ENCODE measurements at regions not wholly inside any gene's neighbourhood (a gene's known extent, or its start where the extent isn't known, plus 50 kb on each side); places are given as distances from the start of the nearest gene placed in this dataset.

DNA sequence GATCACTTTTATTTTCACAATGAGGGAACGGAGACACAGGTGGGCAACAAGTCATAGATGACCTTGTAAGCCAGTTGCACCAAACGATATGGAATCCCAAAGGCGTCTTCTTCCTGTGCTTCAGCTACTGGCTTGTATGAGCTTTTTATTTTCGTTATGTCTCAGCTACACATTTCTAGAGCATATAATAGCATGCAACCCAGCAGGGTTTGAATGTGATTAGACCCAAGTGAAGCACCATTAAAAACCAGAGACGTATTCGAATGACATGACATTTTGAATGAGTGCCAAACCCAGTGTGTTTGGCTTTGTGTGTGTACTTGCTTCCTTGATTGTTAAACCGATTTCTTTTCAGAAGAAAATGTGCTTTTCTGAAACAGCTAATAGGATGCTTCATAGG lies 963.2 kb upstream of the CELF2 start:
- TF ChIP-seq CTCF (optimal IDR thresholded peaks at IDR 0.05 in 1 of 3, IDR thresholded peaks at IDR 0.05 in 1 of 3, conservative IDR thresholded peaks at IDR 0.05 in 1 of 3; ENCODE audit: extremely low read depth in 1 of 3, insufficient read depth in 2 of 3, low read length in 3 of 3) (no peak), EZH2 (IDR thresholded peaks at IDR 0.05; ENCODE audit: low read length) (no peak)
